ENCODE measurements at regions not wholly inside any gene's neighbourhood (a gene's known extent, or its start where the extent isn't known, plus 50 kb on each side); places are given as distances from the start of the nearest gene placed in this dataset.
"Not testable (repeated sequence)": the region's sequence is repeated elsewhere in the genome, so short reads cannot be mapped to it uniquely, and the experiment has no call there.

- no peak overlapping the region for H3K4me3 ChIP-seq (ENCODE audit: low read depth, poor library complexity, severe bottlenecking)
- DNase-seq (ENCODE audit: low spot score in 2 of 2), result peak in 1 of 2 donors; percentile 50
- TF ChIP-seq POLR2A (IDR thresholded peaks at IDR 0.05), result no peak
- no peak for TF ChIP-seq CTCF (IDR thresholded peaks at IDR 0.05)
- intact Hi-C loops (cut with DNase I; ENCODE audit: low total_unique reads), result loop anchor here (5.0 kb wide), 2 partner anchors 695 to 875 kb away; no protein-coding TSS in a partner anchor
- WGBS, 2 donors, result 71 to 78% methylated on average over 11 of the region's 11 CpGs
These were observed 155.3 kb downstream of the RGS9 start for GRCh38 chr17:65292430-65292829.

GRCh38 chr17:65291301-65291700, 154.1 kb downstream of the RGS9 start:
- 91 to 92% methylated on average over 7 of the region's 7 CpGs for WGBS, 2 donors
- DNase-seq (ENCODE audit: low spot score in 2 of 2), result peak in 1 of 2 donors; percentile 67
- intact Hi-C loops (cut with DNase I; ENCODE audit: low total_unique reads), result loop anchor here (5.0 kb wide), 2 partner anchors 696 to 876 kb away; no protein-coding TSS in a partner anchor

GRCh38 chr17:65290616-65291015, 153.4 kb downstream of the RGS9 start:
- no peak overlapping the region for H3K4me3 ChIP-seq (ENCODE audit: low read depth, poor library complexity, severe bottlenecking)
- WGBS, 2 donors, result 74 to 87% methylated on average over 8 of the region's 8 CpGs
- TF ChIP-seq POLR2A (IDR thresholded peaks at IDR 0.05) (no peak), CTCF (IDR thresholded peaks at IDR 0.05) (no peak)
- DNase-seq (ENCODE audit: low spot score in 2 of 2), result peak in 1 of 2 donors; percentile 76
- intact Hi-C loops (cut with DNase I; ENCODE audit: low total_unique reads), result loop anchor here (5.0 kb wide), 2 partner anchors 697 to 877 kb away; no protein-coding TSS in a partner anchor

More at GRCh38 chr17:65291301-65291700, 154.1 kb downstream of the RGS9 start:
- not testable (repeated sequence) for H3K4me3 ChIP-seq (ENCODE audit: low read depth, poor library complexity, severe bottlenecking)

GRCh38 chr17:65290056-65290455, 152.9 kb downstream of the RGS9 start:
- TF ChIP-seq POLR2A (IDR thresholded peaks at IDR 0.05), result no peak
- TF ChIP-seq CTCF (IDR thresholded peaks at IDR 0.05), result no peak
- 92 to 94% methylated on average over 1 of the region's 1 CpG for WGBS, 2 donors
- DNase-seq (ENCODE audit: low spot score in 2 of 2), result peak in 1 of 2 donors; percentile 4
- intact Hi-C loops (cut with DNase I; ENCODE audit: low total_unique reads), result loop anchor here (5.0 kb wide), 2 partner anchors 697 to 877 kb away; no protein-coding TSS in a partner anchor
- no peak overlapping the region for H3K4me3 ChIP-seq (ENCODE audit: low read depth, poor library complexity, severe bottlenecking)

- intact Hi-C loops (cut with DNase I; ENCODE audit: low total_unique reads), result no loop called here
- WGBS, 2 donors, result 43 to 45% methylated on average over 4 of the region's 4 CpGs
- no peak overlapping the region for H3K4me3 ChIP-seq (ENCODE audit: low read depth, poor library complexity, severe bottlenecking)
- DNase-seq (ENCODE audit: low spot score in 2 of 2), result peak in 1 of 2 donors; percentile 34
- TF ChIP-seq CTCF (IDR thresholded peaks at IDR 0.05) (no peak), POLR2A (IDR thresholded peaks at IDR 0.05) (no peak)
These were observed 149.9 kb downstream of the RGS9 start for GRCh38 chr17:65287040-65287439.

GRCh38 chr17:65283704-65284103, 146.5 kb downstream of the RGS9 start:
- H3K4me3 ChIP-seq (ENCODE audit: low read depth, poor library complexity, severe bottlenecking), result no peak overlapping the region
- no peak for TF ChIP-seq CTCF (IDR thresholded peaks at IDR 0.05)
- TF ChIP-seq POLR2A (IDR thresholded peaks at IDR 0.05), result no peak
- WGBS, 2 donors, result 54 to 71% methylated on average over 7 of the region's 7 CpGs
- intact Hi-C loops (cut with DNase I; ENCODE audit: low total_unique reads), result no loop called here
- peak in 1 of 2 donors; percentile 25 for DNase-seq (ENCODE audit: low spot score in 2 of 2)
